Cardiac fibroblast (primary cell): ENCODE measurements at regions not wholly inside any gene's neighbourhood (a gene's known extent, or its start where the extent isn't known, plus 50 kb on each side); places are given as distances from the start of the nearest gene placed in this dataset.

Experiments
- DNase-seq, 2 donors: peaks; one replicate each; pipeline versions ENCODE4 v3.0.0 to v3.0.0-alpha.2; 2010; ENCODE audit warnings: low read depth in 2 of 2
- H3K4me3 ChIP-seq, 2 donors: replicated peaks in 1 of 2; 1 replicate in 1 of 2; 2 replicates in 1 of 2; pipeline ENCODE4 v1.5.1; 2011; ENCODE audit warnings: low read depth in 2 of 2, low read length in 2 of 2, mild to moderate bottlenecking in 2 of 2, moderate library complexity in 1 of 2
- TF ChIP-seq, protein P1 (sequence below): IDR thresholded peaks from one replicate; pipeline ENCODE4 v1.5.1; 2011; ENCODE audit warnings: low read depth, mild to moderate bottlenecking, low read length, inconsistent platforms

DNA sequence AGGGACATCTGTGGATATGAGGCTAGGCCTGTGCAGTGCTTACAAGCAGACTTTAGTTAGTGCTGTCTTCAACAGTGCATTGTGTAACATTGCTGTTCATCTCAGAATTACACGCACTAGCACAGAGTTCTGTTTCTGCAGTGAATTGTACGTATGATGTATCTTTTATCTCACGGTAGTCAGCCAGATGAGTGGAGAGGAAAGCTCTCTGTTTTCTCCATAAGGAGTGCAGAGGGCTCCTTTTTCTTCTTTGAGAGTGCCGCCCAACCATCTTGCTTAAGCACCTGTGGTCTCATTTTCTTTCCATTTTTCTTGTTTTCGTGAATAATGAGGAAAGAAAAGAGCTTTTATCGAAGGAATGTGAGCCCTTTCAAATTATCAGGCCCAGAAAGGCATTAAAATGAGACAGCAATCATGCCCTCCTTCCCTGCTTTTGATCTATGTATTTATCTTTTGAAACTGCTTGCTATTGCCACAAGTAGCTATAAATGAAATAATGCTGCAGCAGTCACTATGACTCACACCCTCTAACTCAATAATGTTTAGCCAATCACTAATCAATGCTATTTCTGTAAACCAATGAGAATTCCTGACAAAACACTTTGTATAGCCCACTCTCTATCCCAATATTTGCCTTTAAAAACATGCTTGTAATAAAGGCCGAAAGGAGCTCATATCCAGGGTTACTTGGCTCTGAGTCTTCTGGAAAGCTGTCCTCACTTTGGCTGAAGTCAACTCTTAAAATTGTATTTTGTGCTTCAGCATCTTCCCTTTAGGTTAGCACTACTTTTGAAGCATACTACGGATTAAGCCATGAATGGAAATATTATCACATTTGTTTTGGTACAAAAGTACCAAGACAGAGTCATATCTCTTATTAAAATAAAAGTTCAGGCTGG lies 226.0 kb upstream of the P2RY1 start:
- DNase-seq = no peak
- TF ChIP-seq, protein P1, sequence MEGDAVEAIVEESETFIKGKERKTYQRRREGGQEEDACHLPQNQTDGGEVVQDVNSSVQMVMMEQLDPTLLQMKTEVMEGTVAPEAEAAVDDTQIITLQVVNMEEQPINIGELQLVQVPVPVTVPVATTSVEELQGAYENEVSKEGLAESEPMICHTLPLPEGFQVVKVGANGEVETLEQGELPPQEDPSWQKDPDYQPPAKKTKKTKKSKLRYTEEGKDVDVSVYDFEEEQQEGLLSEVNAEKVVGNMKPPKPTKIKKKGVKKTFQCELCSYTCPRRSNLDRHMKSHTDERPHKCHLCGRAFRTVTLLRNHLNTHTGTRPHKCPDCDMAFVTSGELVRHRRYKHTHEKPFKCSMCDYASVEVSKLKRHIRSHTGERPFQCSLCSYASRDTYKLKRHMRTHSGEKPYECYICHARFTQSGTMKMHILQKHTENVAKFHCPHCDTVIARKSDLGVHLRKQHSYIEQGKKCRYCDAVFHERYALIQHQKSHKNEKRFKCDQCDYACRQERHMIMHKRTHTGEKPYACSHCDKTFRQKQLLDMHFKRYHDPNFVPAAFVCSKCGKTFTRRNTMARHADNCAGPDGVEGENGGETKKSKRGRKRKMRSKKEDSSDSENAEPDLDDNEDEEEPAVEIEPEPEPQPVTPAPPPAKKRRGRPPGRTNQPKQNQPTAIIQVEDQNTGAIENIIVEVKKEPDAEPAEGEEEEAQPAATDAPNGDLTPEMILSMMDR = no peak
- no peak overlapping the region for H3K4me3 ChIP-seq

DNA sequence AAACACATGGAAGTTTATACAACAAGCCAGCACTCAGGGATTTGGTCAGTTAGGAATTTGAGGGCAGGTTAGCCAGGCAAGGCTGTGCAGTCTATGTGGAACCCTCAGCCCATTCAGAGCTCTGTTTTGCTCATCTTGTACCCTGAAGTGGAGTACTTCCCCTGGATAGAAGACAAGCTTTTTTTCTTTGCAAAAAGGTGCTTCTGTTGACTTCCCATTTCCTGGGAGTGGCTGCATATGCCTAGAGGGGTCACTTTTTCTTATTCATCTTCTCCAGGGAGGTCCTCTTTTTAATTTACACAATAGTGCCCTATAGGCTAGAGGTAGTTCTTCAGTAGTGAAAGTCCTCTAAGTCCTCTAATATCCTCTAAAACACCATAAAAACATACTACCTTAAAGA lies 225.0 kb upstream of the P2RY1 start:
- no peak overlapping the region for H3K4me3 ChIP-seq
- TF ChIP-seq, protein P1 = no peak

DNA sequence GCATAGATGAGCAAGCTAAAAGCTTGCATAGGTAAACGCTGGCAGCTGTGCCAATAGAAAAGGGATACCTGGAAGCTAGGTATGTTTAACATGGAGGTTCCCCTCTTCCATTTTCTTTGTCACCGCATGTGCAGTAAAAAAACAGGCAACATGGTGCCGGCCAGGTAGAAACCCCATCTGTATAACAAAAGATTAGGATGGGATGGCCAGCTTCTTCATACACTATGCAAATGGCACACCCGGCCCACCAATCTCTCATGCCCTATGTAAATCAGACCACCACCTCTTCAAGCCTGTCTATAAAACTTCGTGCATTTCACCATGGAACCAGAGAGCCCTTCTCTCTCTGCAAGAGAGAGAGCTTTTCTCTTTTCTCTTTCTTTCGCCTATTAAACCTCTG lies 224.3 kb upstream of the P2RY1 start:
- TF ChIP-seq, protein P1 = no peak
- H3K4me3 ChIP-seq = no peak overlapping the region
- no peak for DNase-seq

More for the DNA sequence above, 225.0 kb upstream of the P2RY1 start:
- no peak for DNase-seq

DNA sequence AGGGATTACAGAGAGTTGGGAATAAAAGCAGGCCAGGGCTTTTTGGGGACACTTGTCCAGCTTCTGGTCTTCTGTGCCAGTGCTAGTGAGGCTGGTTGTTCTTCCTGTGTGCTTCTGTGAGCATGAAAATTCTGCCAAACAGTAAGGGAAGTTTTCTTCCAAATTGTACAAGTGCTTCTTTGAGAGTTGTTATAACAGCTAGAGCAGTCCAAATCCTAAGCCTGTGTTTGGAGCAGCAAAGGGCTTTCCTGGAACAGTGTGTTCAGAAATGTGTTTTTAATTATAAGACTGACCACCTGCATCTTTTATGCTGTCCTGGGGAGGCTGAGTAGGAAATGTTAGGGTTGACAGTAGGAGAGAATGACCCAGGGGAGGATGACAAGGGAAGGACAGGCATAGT lies 223.0 kb upstream of the P2RY1 start:
- TF ChIP-seq, protein P1 = no peak
- no peak for DNase-seq

DNA sequence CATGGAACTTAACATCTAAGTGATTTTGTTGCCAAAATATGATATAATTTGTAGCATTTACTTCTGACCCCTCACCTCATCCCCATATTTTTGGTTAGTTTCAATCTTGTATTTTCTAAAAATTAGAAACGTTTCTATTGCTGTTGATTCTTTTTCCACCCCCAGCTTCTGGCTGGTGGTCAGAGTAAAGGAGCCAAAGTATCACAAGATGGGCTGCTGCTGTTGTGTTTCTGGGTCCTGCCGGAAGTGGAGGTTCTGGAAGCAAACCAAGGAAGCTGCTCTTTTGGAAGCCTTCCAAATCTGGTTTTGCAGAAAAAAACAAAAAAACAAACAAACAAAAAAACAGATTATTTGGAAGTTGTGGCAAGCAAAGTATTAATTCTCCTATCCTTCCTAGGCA lies 221.1 kb upstream of the P2RY1 start:
- TF ChIP-seq, protein P1 = no peak
- no peak overlapping the region for H3K4me3 ChIP-seq
- peak in 1 of 2 donors; percentile 18 for DNase-seq

More for the DNA sequence above, 223.0 kb upstream of the P2RY1 start:
- no peak overlapping the region for H3K4me3 ChIP-seq

DNA sequence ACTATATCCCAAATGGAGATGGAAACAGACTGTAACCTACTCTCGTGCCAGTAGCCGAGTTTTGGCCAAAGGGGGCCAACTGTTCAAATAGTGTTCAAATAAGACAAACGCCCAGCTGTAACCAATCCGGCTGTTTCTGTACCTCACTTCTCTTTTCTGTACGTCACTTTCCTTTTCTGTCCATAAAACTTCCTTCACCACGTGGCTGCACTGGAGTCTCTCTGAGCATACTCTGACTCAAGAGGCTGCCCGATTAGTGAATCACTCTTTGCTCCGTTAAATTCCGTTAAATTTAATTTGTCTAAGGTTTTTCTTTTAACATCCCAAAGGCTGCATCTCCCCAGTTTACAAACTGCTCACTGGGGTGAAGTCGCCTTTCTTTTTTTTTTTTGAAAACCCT lies 219.2 kb upstream of the P2RY1 start:
- TF ChIP-seq, protein P1 = no peak
- no peak for DNase-seq
- H3K4me3 ChIP-seq = no peak overlapping the region

DNA sequence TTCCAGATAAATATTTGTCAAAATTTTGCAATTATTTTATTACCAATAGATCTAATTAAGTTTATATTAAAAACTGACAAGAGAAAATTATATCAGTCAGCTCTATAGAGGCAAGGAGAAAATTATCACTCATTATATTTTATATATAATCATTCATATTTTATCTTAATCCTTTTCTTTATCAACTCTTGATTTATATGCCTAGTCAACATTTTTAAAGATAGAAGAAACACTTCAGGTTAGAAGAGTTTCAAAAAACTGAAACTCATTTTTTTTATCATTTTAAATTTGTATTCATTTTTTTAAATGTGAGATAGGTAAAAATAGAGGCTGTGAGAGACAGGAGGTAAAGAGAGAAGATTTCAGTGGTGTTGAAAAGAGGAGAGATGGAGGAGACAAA lies 217.3 kb upstream of the P2RY1 start:
- no peak for DNase-seq
- TF ChIP-seq, protein P1 = no peak

More for the DNA sequence above, 217.3 kb upstream of the P2RY1 start:
- no peak overlapping the region for H3K4me3 ChIP-seq
